HG03342 (cell line): ENCODE measurements at regions not wholly inside any gene's neighbourhood (a gene's known extent, or its start where the extent isn't known, plus 50 kb on each side); places are given as distances from the start of the nearest gene placed in this dataset.
"Not testable (repeated sequence)": the region's sequence is repeated elsewhere in the genome, so short reads cannot be mapped to it uniquely, and the experiment has no call there.

Experiments
- ATAC-seq: cut with Tn5 transposase; IDR thresholded peaks from one replicate; pipeline ENCODE4 v1.9.1; 2021; ENCODE audit warnings: mild to moderate bottlenecking, moderate library complexity; ENCODE audit not compliant: unreplicated experiment

GRCh38 chr2:136297312-136297711 lies 179.4 kb upstream of the CXCR4 start:
- ATAC-seq, result no peak

GRCh38 chr2:136295168-136295567 lies 177.2 kb upstream of the CXCR4 start:
- no peak for ATAC-seq

GRCh38 chr2:136291871-136292270 lies 173.9 kb upstream of the CXCR4 start:
- ATAC-seq, result no peak

- ATAC-seq, result no peak
These were observed 172.4 kb upstream of the CXCR4 start for GRCh38 chr2:136290326-136290725.

GRCh38 chr2:136288249-136288648 lies 170.3 kb upstream of the CXCR4 start:
- no peak for ATAC-seq

GRCh38 chr2:136286423-136286822 lies 168.5 kb upstream of the CXCR4 start:
- ATAC-seq, result no peak

GRCh38 chr2:136284226-136285119 lies 166.5 kb upstream of the CXCR4 start:
- ATAC-seq, result no peak

GRCh38 chr2:136282251-136282650 lies 164.3 kb upstream of the CXCR4 start:
- no peak for ATAC-seq

- ATAC-seq, result no peak
These were observed 163.5 kb upstream of the CXCR4 start for GRCh38 chr2:136281281-136282114.

- not testable (repeated sequence) for ATAC-seq
These were observed 148.4 kb upstream of the CXCR4 start for GRCh38 chr2:136266346-136266745.

- no peak for ATAC-seq
These were observed 141.6 kb upstream of the CXCR4 start for GRCh38 chr2:136259551-136259950.

- no peak for ATAC-seq
These were observed 139.9 kb upstream of the CXCR4 start for GRCh38 chr2:136257893-136258292.

GRCh38 chr2:136255648-136256461 lies 137.9 kb upstream of the CXCR4 start:
- peak; percentile 47 for ATAC-seq

GRCh38 chr2:136255127-136255526 lies 137.2 kb upstream of the CXCR4 start:
- no peak for ATAC-seq

- ATAC-seq, result no peak
These were observed 136.7 kb upstream of the CXCR4 start for GRCh38 chr2:136254681-136255080.

- ATAC-seq, result peak; percentile 33
These were observed 135.5 kb upstream of the CXCR4 start for GRCh38 chr2:136253288-136254004.

- no peak for ATAC-seq
These were observed 134.1 kb upstream of the CXCR4 start for GRCh38 chr2:136251885-136252585.

- no peak for ATAC-seq
These were observed 133.4 kb upstream of the CXCR4 start for GRCh38 chr2:136251197-136251884.

GRCh38 chr2:136250131-136250530 lies 132.2 kb upstream of the CXCR4 start:
- ATAC-seq, result no peak
